Transverse colon (tissue), 4 donors: ENCODE measurements at regions not wholly inside any gene's neighbourhood (a gene's known extent, or its start where the extent isn't known, plus 50 kb on each side); places are given as distances from the start of the nearest gene placed in this dataset.

Experiments used
- POLR2A ChIP-seq: fragments of 450-650 bp; IDR thresholded peaks from one replicate; pipeline ENCODE4 v1.6.1; 2016; ENCODE audit warnings: antibody characterized with exemption, mild to moderate bottlenecking, moderate library complexity
- POLR2AphosphoS5 ChIP-seq, 3 donors: sonication (generic); formaldehyde crosslinking; IDR thresholded peaks; one replicate each; pipeline ENCODE4 v1.6.1; 2016; ENCODE audit warnings: antibody characterized with exemption in 3 of 3
- TF ChIP-seq, protein P1 (sequence below), 5 experiments: fragments of 200-600 bp in 3 of 5; fragments of 450-650 bp in 2 of 5; sonication (generic) in 3 of 5; IDR thresholded peaks; 1 replicate in 2 of 5; 2 replicates in 3 of 5; pipeline ENCODE4 v1.5.1; 2016 to 2017; ENCODE audit warnings: antibody characterized with exemption in 5 of 5, inconsistent platforms in 3 of 5, mild to moderate bottlenecking in 2 of 5, moderate library complexity in 1 of 5

DNA sequence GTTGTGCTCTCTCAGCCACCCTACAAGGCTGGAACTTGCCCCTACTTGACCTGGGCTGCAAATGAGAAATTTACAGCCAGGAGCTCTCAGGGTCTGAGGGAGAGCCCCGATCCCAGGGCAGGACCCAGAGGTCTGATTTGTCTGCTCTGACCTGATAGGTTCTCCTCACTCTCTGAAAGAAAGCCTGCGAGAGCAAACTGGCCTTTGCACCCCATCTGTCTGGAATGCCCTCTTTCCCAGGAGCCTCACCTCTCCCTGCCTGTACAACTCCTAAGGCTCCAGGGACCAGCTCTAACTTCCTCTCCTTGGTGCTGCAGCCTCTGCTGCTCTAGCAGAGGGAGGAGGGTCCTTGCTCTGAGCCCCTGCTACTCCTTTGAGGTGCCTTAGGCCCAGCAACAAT is 137.8 kb downstream of the UQCRFS1 start:
- TF ChIP-seq, protein P1, sequence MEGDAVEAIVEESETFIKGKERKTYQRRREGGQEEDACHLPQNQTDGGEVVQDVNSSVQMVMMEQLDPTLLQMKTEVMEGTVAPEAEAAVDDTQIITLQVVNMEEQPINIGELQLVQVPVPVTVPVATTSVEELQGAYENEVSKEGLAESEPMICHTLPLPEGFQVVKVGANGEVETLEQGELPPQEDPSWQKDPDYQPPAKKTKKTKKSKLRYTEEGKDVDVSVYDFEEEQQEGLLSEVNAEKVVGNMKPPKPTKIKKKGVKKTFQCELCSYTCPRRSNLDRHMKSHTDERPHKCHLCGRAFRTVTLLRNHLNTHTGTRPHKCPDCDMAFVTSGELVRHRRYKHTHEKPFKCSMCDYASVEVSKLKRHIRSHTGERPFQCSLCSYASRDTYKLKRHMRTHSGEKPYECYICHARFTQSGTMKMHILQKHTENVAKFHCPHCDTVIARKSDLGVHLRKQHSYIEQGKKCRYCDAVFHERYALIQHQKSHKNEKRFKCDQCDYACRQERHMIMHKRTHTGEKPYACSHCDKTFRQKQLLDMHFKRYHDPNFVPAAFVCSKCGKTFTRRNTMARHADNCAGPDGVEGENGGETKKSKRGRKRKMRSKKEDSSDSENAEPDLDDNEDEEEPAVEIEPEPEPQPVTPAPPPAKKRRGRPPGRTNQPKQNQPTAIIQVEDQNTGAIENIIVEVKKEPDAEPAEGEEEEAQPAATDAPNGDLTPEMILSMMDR (IDR thresholded peaks at IDR 0.05) = no peak
- TF ChIP-seq POLR2AphosphoS5 (IDR thresholded peaks at IDR 0.05) (no peak), POLR2A (no peak)
